H1 (cell line): ENCODE measurements at regions not wholly inside any gene's neighbourhood (a gene's known extent, or its start where the extent isn't known, plus 50 kb on each side); places are given as distances from the start of the nearest gene placed in this dataset.

ENCODE experiments used
- BRCA1 ChIP-seq: IDR thresholded peaks from 2 replicates; pipeline ENCODE4 v1.6.1; 2012; ENCODE audit warnings: low read depth, low read length, improper control_type of control experiment
- CBX5 ChIP-seq: fragments of 300-800, 300-1000 bp; sonication (generic); IDR thresholded peaks from 2 replicates; pipeline ENCODE4 v1.7.1; 2016; ENCODE audit warnings: antibody characterized with exemption, low read length, low read depth
- KDM4A ChIP-seq: IDR thresholded peaks from one replicate; pipeline ENCODE4 v1.7.1; 2012; ENCODE audit warnings: low read depth, mild to moderate bottlenecking, moderate library complexity, low read length, inconsistent platforms; ENCODE audit not compliant: severe bottlenecking
- RAD21 ChIP-seq, 2 experiments: IDR thresholded peaks in 1 of 2; conservative IDR thresholded peaks in 1 of 2; 2 replicates each; pipeline ENCODE4 v1.6.1; 2011; ENCODE audit warnings: low read depth in 2 of 2, low read length in 2 of 2, improper control_type of control experiment in 1 of 2, inconsistent platforms in 1 of 2, mild to moderate bottlenecking in 1 of 2, moderate library complexity in 1 of 2
- SUZ12 ChIP-seq: fragments of 200-600 bp; sonication (generic); IDR thresholded peaks from 2 replicates; pipeline ENCODE4 v1.6.1; 2012; ENCODE audit warnings: mild to moderate bottlenecking, inconsistent platforms, low read length, moderate library complexity, mixed read lengths
- TF ChIP-seq, protein P1 (sequence below), 3 experiments: IDR thresholded peaks; 1 replicate in 2 of 3; 2 replicates in 1 of 3; pipeline versions ENCODE4 v1.5.1 to v1.6.1; 2011; ENCODE audit warnings: low read length in 3 of 3, mild to moderate bottlenecking in 3 of 3, inconsistent platforms in 2 of 3, low read depth in 1 of 3, moderate library complexity in 1 of 3; ENCODE audit not compliant: insufficient read depth in 1 of 3; ENCODE audit errors: control extremely low read depth in 1 of 3

DNA sequence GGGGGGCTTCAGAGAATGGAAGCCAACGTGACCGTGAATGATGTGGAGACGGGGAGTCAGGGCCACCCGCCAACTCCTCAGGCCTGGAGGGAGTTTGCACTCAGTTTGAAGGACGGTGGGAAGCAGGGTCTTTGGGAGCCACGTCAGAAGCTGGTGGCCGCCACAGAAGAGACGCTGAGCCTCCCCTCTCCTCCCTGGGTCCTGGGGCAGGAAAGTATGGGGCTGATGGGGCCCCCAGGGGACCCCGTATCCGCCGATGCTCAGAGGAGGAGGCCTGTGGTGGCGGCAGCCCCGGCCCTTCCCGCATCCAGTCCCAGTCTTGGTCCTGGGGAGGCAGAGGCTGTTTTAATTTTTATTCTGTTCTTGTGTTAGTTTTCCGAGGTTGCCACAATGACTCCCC, 188.6 kb upstream of the C1orf174 start (continued):
- TF ChIP-seq RAD21 (IDR thresholded peaks at IDR 0.05 in 1 of 2, conservative IDR thresholded peaks at IDR 0.05 in 1 of 2; ENCODE audit: low read depth in 2 of 2, low read length in 2 of 2) (no peak), SUZ12 (no peak), BRCA1 (no peak), CBX5 (no peak), KDM4A (no peak)
- TF ChIP-seq, protein P1, sequence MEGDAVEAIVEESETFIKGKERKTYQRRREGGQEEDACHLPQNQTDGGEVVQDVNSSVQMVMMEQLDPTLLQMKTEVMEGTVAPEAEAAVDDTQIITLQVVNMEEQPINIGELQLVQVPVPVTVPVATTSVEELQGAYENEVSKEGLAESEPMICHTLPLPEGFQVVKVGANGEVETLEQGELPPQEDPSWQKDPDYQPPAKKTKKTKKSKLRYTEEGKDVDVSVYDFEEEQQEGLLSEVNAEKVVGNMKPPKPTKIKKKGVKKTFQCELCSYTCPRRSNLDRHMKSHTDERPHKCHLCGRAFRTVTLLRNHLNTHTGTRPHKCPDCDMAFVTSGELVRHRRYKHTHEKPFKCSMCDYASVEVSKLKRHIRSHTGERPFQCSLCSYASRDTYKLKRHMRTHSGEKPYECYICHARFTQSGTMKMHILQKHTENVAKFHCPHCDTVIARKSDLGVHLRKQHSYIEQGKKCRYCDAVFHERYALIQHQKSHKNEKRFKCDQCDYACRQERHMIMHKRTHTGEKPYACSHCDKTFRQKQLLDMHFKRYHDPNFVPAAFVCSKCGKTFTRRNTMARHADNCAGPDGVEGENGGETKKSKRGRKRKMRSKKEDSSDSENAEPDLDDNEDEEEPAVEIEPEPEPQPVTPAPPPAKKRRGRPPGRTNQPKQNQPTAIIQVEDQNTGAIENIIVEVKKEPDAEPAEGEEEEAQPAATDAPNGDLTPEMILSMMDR (IDR thresholded peaks at IDR 0.05; ENCODE audit: control extremely low read depth in 1 of 3, insufficient read depth in 1 of 3, low read depth in 1 of 3, low read length in 3 of 3), result no peak
